ENCODE measurements at regions not wholly inside any gene's neighbourhood (a gene's known extent, or its start where the extent isn't known, plus 50 kb on each side); places are given as distances from the start of the nearest gene placed in this dataset.
"Not testable (repeated sequence)": the region's sequence is repeated elsewhere in the genome, so short reads cannot be mapped to it uniquely, and the experiment has no call there.

DNA sequence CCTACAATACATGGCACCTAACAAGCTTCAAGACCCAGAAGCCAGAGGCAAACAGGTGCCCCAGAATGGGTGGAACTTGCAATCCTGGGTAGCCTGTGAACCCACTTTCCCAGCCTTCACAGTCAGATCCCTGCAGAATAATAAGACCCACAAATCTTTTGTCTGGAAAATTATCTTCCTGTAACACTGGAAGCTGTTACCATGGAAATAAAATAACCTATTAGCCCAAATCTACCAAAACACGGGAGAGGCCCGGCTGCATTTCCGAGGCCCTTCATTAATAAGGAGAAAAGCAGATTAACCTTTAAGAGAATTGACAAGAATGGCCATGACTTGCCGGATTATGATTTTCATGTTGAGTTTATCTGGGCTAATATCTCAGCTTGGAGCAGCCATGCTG lies 256.1 kb upstream of the PROK2 start:
- WGBS (ENCODE audit: insufficient coverage) = 36% methylated on average over 3 of the region's 4 CpGs
- Histone ChIP-seq H3K27me3 (ENCODE audit: control insufficient read depth, insufficient read depth, low read length) (no peaks in the 10 kb centered on the region), H3K27ac (ENCODE audit: low read depth, low read length) (no peak overlapping the region), H3K4me3 (ENCODE audit: low read depth, low read length) (no peak overlapping the region), H3K36me3 (ENCODE audit: control insufficient read depth, insufficient read depth, low read length) (no peaks in the 10 kb centered on the region), H3K4me1 (ENCODE audit: control insufficient read depth, insufficient read depth, low read length) (peaks cover 19% of the 10 kb centered on the region), H3K9me3 (ENCODE audit: control insufficient read depth, insufficient read depth, low read length) (no peaks in the 10 kb centered on the region)
- peak in 2 of 6 donors; percentile 56 to 75 for DNase-seq (ENCODE audit: low read depth in 4 of 6, low spot score in 6 of 6)

DNA sequence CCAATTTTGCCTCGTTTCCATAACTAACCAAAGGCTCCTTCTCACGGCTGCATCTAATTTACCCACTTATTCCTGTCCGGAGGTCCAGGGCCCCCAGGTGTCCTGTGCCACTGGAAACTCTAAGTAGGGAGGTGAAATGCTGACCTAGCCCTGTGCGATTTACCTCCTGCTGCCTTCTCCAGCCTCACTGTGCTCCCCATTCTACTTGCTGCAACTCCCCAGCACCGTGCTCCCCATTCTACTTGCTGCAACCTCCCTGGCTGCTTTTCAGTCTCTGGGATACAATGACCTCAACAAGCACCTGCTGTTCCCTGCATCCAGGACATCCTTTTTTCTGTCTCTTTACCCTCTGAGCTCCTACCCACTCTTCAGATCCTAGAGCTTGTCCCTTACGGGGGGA lies 254.7 kb upstream of the PROK2 start:
- Histone ChIP-seq H3K27me3 (ENCODE audit: control insufficient read depth, insufficient read depth, low read length) (no peaks in the 10 kb centered on the region), H3K4me3 (ENCODE audit: low read depth, low read length) (no peak overlapping the region), H3K4me1 (ENCODE audit: control insufficient read depth, insufficient read depth, low read length) (peaks cover 19% of the 10 kb centered on the region), H3K27ac (ENCODE audit: low read depth, low read length) (no peak overlapping the region), H3K36me3 (ENCODE audit: control insufficient read depth, insufficient read depth, low read length) (no peaks in the 10 kb centered on the region), H3K9me3 (ENCODE audit: control insufficient read depth, insufficient read depth, low read length) (no peaks in the 10 kb centered on the region)
- no peak for DNase-seq (ENCODE audit: low read depth in 4 of 6, low spot score in 6 of 6)
- 96% methylated on average over 3 of the region's 6 CpGs for WGBS (ENCODE audit: insufficient coverage)

DNA sequence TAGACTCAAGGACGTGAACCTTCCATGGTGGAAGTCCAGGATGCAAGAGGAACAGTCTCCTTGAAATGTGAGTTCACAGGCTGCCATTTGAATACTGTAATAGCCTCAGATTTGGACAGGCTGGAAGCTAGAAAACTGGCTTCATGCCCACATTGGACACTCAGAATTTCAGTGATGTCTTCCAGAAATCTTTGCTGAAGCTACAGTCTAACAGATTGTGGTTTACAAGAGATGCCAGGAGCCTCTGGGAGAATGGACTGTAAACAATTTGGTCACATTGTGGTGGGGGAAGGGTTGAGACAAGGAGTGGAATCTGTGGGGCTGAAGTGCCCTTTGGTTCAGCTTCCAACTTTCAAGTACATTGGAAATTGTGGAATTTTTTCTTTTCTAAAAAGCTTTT lies 252.0 kb upstream of the PROK2 start:
- H3K27ac ChIP-seq (ENCODE audit: low read depth, low read length) = no peak overlapping the region
- H3K27me3 ChIP-seq (ENCODE audit: control insufficient read depth, insufficient read depth, low read length) = no peaks in the 10 kb centered on the region
- peaks cover 14% of the 10 kb centered on the region for H3K4me1 ChIP-seq (ENCODE audit: control insufficient read depth, insufficient read depth, low read length)
- H3K36me3 ChIP-seq (ENCODE audit: control insufficient read depth, insufficient read depth, low read length) = no peaks in the 10 kb centered on the region
- no peak overlapping the region for H3K4me3 ChIP-seq (ENCODE audit: low read depth, low read length)
- no peak for DNase-seq (ENCODE audit: low read depth in 4 of 6, low spot score in 6 of 6)
- WGBS (ENCODE audit: insufficient coverage) = 93% methylated on average over 1 of the region's 1 CpG
- no peaks in the 10 kb centered on the region for H3K9me3 ChIP-seq (ENCODE audit: control insufficient read depth, insufficient read depth, low read length)

DNA sequence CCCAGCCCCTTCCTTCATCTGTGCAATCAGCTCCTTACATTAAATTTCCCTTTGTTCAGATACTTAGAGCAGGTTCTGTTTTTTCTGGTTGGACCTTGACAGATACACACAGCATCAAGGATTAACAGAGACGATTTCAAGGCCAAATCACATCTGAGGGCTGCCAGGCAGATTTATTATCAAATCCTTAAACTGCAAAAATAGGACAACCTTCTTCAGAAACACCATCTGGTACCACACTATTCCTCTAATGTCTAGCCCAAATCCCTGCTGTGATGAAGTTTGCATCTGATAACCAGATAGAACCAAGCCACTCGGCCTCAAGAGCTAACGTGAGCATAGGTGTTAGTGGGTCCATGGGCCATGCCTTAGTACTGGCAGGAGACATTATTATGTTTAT lies 250.7 kb upstream of the PROK2 start:
- no peak overlapping the region for H3K27ac ChIP-seq (ENCODE audit: low read depth, low read length)
- H3K9me3 ChIP-seq (ENCODE audit: control insufficient read depth, insufficient read depth, low read length) = no peaks in the 10 kb centered on the region
- 71% methylated on average over 3 of the region's 3 CpGs for WGBS (ENCODE audit: insufficient coverage)
- no peaks in the 10 kb centered on the region for H3K27me3 ChIP-seq (ENCODE audit: control insufficient read depth, insufficient read depth, low read length)
- DNase-seq (ENCODE audit: low read depth in 4 of 6, low spot score in 6 of 6) = no peak
- no peaks in the 10 kb centered on the region for H3K36me3 ChIP-seq (ENCODE audit: control insufficient read depth, insufficient read depth, low read length)
- H3K4me1 ChIP-seq (ENCODE audit: control insufficient read depth, insufficient read depth, low read length) = peaks cover 2% of the 10 kb centered on the region
- no peak overlapping the region for H3K4me3 ChIP-seq (ENCODE audit: low read depth, low read length)

DNA sequence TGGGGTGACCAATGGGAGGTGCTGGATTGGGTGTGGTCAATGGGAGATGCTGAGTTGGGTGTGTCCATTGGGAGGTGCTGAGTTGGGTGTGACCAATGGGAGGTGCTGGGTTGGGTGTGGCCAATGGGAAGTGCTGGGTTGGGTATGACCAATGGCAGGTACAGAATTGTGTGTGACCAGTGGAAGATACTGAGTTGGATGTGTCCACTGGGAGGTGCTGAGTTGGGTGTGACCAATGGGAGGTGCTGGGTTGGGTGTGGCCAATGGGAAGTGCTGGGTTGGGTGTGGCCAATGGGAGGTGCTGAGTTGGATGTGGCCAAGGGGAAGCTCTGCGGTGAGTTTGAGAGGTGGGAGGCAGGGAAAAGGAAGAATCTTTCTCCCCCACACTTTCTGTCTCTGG lies 250.0 kb upstream of the PROK2 start:
- 100% methylated on average over 1 of the region's 1 CpG for WGBS (ENCODE audit: insufficient coverage)
- no peaks in the 10 kb centered on the region for H3K36me3 ChIP-seq (ENCODE audit: control insufficient read depth, insufficient read depth, low read length)
- H3K4me3 ChIP-seq (ENCODE audit: low read depth, low read length) = no peak overlapping the region
- no peaks in the 10 kb centered on the region for H3K27me3 ChIP-seq (ENCODE audit: control insufficient read depth, insufficient read depth, low read length)
- no peaks in the 10 kb centered on the region for H3K4me1 ChIP-seq (ENCODE audit: control insufficient read depth, insufficient read depth, low read length)
- DNase-seq (ENCODE audit: low read depth in 4 of 6, low spot score in 6 of 6) = no peak
- no peak overlapping the region for H3K27ac ChIP-seq (ENCODE audit: low read depth, low read length)
- no peaks in the 10 kb centered on the region for H3K9me3 ChIP-seq (ENCODE audit: control insufficient read depth, insufficient read depth, low read length)

DNA sequence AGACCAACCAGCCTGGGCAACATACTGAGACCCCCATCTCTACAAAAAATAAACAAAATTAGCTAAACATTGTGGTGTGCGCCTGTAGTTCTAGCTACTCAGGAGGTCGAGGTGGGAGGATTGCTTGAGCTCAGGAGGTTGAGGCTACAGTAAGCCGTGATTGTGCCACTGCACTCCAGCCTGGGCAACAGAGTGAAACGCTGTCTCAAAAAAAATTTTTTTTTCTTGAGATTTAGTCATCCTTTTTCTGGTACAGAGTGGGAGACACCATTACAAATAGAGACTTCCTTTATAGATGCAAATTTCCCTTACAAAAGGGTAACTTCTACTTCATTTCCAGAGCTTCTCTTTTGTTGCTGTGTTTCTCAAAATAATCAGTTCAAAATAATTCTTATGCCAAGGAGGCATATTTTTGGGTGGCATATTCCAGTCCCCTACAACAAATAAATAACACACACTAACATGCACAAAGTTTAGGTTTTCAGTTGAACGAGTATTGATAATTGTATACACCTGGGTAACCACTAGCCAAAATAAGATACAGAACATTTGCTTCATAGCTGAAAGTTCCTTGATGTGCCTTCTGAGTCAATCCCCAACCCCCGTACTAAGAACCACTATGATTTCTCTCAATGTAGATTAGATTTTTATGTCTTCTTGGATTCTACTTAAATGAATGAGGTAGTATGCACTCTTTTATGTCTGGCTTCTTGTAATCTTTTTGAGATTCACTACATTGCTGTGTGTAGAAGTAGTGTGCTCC lies 248.9 kb upstream of the PROK2 start:
- no peak overlapping the region for H3K4me3 ChIP-seq (ENCODE audit: low read depth, low read length)
- H3K36me3 ChIP-seq (ENCODE audit: control insufficient read depth, insufficient read depth, low read length) = no peaks in the 10 kb centered on the region
- H3K27me3 ChIP-seq (ENCODE audit: control insufficient read depth, insufficient read depth, low read length) = no peaks in the 10 kb centered on the region
- no peak for DNase-seq (ENCODE audit: low read depth in 4 of 6, low spot score in 6 of 6)
- H3K9me3 ChIP-seq (ENCODE audit: control insufficient read depth, insufficient read depth, low read length) = no peaks in the 10 kb centered on the region
- H3K27ac ChIP-seq (ENCODE audit: low read depth, low read length) = no peak overlapping the region
- no peaks in the 10 kb centered on the region for H3K4me1 ChIP-seq (ENCODE audit: control insufficient read depth, insufficient read depth, low read length)
- WGBS (ENCODE audit: insufficient coverage) = 80% methylated on average over 2 of the region's 6 CpGs

DNA sequence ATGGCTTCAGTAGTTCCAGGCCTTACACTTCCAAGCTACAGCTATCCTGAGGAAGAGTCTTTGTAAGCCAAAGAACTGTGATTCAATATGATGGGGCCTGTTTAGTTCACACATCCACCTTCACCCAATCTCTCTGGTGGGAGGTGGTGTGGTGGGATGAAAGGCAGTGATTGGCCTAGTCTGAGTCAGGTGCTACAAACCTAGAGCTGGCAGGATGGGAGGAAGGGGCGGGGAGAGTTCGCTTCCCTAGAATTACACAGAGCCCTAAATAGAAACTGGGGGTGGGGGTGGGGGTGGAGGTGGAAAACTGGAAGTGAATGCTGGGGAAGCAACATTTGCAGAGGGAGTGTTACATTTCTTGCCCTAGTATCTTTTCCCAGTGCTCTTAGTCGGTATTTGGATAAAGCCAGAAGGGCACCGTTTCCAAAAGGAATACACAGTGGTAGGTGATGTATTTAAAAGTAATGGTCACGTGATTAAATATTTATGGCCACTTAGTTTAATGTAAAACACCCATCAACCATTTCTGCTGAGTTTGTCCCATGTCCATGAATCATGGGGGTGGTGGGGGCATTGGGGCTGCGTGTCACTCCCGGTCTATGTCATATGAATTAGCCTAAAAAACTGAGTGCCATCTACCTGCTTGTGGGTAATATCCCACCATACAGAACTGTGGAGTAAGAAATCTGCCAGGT lies 247.6 kb upstream of the PROK2 start:
- DNase-seq (ENCODE audit: low read depth in 4 of 6, low spot score in 6 of 6) = peak in 1 of 6 donors; percentile 37
- H3K36me3 ChIP-seq (ENCODE audit: control insufficient read depth, insufficient read depth, low read length) = no peaks in the 10 kb centered on the region
- H3K27ac ChIP-seq (ENCODE audit: low read depth, low read length) = no peak overlapping the region
- no peaks in the 10 kb centered on the region for H3K9me3 ChIP-seq (ENCODE audit: control insufficient read depth, insufficient read depth, low read length)
- H3K4me1 ChIP-seq (ENCODE audit: control insufficient read depth, insufficient read depth, low read length) = no peaks in the 10 kb centered on the region
- H3K27me3 ChIP-seq (ENCODE audit: control insufficient read depth, insufficient read depth, low read length) = no peaks in the 10 kb centered on the region
- no CpG with 5 or more reads among the region's 7 CpGs for WGBS (ENCODE audit: insufficient coverage)
- H3K4me3 ChIP-seq (ENCODE audit: low read depth, low read length) = no peak overlapping the region

DNA sequence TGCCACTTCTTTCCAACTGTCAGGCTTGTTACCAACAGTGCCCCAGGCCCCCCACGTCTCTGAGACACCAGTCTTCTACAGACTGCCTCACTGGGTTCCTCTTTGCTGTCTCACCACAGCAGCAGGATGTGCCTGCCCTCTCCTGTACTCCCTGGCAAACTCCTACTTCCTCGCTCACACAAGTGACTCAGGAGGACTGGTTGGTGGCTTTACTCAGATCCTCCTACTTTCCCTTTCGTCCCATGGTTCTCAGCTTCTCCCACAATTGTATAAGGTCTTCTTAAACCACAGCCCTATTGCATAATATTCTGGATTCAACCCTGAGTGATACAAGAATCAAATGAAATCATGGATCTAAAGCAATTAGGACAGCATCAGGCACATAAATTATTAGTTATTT lies 246.6 kb upstream of the PROK2 start:
- no peak for DNase-seq (ENCODE audit: low read depth in 4 of 6, low spot score in 6 of 6)
- Histone ChIP-seq H3K4me3 (ENCODE audit: low read depth, low read length) (no peak overlapping the region), H3K9me3 (ENCODE audit: control insufficient read depth, insufficient read depth, low read length) (no peaks in the 10 kb centered on the region), H3K36me3 (ENCODE audit: control insufficient read depth, insufficient read depth, low read length) (no peaks in the 10 kb centered on the region), H3K4me1 (ENCODE audit: control insufficient read depth, insufficient read depth, low read length) (no peaks in the 10 kb centered on the region), H3K27ac (ENCODE audit: low read depth, low read length) (no peak overlapping the region), H3K27me3 (ENCODE audit: control insufficient read depth, insufficient read depth, low read length) (no peaks in the 10 kb centered on the region)
- WGBS (ENCODE audit: insufficient coverage) = 86% methylated on average over 3 of the region's 3 CpGs

DNA sequence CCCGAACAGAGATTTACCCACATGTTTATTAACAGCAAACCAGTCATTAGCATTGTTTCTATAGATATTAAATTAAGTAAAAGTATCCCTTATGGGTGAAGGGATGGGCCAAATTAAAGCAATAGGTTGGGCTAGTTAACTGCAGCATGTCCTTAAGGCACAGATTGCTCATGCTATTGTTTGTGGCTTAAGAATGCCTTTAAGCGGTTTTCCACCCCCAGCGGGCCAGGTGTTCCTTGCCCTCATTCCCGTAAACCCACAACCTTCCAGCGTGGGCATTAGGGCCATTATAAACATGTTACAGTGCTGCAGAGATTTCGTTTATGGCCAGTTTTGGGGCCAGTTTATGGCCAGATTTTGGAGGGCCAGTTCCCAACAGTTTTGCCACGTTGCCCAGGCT lies 245.3 kb upstream of the PROK2 start:
- not testable (repeated sequence) for H3K4me1 ChIP-seq (ENCODE audit: control insufficient read depth, insufficient read depth, low read length); H3K27me3 ChIP-seq (ENCODE audit: control insufficient read depth, insufficient read depth, low read length)
- WGBS (ENCODE audit: insufficient coverage) = 90% methylated on average over 3 of the region's 7 CpGs

DNA sequence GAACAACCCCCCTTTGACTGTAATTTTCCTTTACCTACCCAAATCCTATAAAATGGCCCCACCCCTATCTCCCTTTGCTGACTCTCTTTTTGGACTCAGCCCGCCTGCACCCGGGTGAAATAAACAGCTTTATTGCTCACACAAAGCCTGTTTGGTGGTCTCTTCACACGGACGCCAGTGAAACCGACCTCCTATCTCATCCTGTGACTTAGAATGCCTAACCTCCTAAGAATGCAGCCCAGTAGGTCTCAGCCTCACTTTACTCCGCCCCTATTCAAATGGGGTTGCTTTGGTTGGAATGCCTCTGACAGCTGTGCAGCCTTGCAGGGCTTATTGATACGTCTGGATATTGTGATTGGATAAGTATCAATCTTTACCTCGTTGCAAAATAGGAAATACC lies 243.8 kb upstream of the PROK2 start:
- not testable (repeated sequence) for H3K27me3 ChIP-seq (ENCODE audit: control insufficient read depth, insufficient read depth, low read length); H3K9me3 ChIP-seq (ENCODE audit: control insufficient read depth, insufficient read depth, low read length); H3K27ac ChIP-seq (ENCODE audit: low read depth, low read length); DNase-seq (ENCODE audit: low read depth in 4 of 6, low spot score in 6 of 6); H3K4me3 ChIP-seq (ENCODE audit: low read depth, low read length); H3K36me3 ChIP-seq (ENCODE audit: control insufficient read depth, insufficient read depth, low read length); H3K4me1 ChIP-seq (ENCODE audit: control insufficient read depth, insufficient read depth, low read length)
- WGBS (ENCODE audit: insufficient coverage) = 49% methylated on average over 2 of the region's 8 CpGs

More for the DNA sequence above, 245.3 kb upstream of the PROK2 start:
- H3K9me3 ChIP-seq (ENCODE audit: control insufficient read depth, insufficient read depth, low read length); H3K4me3 ChIP-seq (ENCODE audit: low read depth, low read length); H3K36me3 ChIP-seq (ENCODE audit: control insufficient read depth, insufficient read depth, low read length); H3K27ac ChIP-seq (ENCODE audit: low read depth, low read length); DNase-seq (ENCODE audit: low read depth in 4 of 6, low spot score in 6 of 6): not testable (repeated sequence)
